ENCODE measurements at regions not wholly inside any gene's neighbourhood (a gene's known extent, or its start where the extent isn't known, plus 50 kb on each side); places are given as distances from the start of the nearest gene placed in this dataset.

GRCh38 chr16:59840169-59840568, 1106.1 kb upstream of the GOT2 start:
- TF ChIP-seq, protein P1, sequence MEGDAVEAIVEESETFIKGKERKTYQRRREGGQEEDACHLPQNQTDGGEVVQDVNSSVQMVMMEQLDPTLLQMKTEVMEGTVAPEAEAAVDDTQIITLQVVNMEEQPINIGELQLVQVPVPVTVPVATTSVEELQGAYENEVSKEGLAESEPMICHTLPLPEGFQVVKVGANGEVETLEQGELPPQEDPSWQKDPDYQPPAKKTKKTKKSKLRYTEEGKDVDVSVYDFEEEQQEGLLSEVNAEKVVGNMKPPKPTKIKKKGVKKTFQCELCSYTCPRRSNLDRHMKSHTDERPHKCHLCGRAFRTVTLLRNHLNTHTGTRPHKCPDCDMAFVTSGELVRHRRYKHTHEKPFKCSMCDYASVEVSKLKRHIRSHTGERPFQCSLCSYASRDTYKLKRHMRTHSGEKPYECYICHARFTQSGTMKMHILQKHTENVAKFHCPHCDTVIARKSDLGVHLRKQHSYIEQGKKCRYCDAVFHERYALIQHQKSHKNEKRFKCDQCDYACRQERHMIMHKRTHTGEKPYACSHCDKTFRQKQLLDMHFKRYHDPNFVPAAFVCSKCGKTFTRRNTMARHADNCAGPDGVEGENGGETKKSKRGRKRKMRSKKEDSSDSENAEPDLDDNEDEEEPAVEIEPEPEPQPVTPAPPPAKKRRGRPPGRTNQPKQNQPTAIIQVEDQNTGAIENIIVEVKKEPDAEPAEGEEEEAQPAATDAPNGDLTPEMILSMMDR (conservative IDR thresholded peaks at IDR 0.05) = no peak
- no peak for TF ChIP-seq ZFX (IDR thresholded peaks at IDR 0.05)
